HT-29 (cell line): ENCODE measurements at regions not wholly inside any gene's neighbourhood (a gene's known extent, or its start where the extent isn't known, plus 50 kb on each side); places are given as distances from the start of the nearest gene placed in this dataset.

Experiments used
- DNase-seq: peaks from one replicate; pipeline ENCODE4 v3.0.0-alpha.2; 2015; ENCODE audit warnings: low spot score

GRCh38 chr2:238634701-238635357 is 208.1 kb downstream of the ASB1 start:
- DNase-seq: no peak

- DNase-seq: no peak
Measured at GRCh38 chr2:238635647-238636051, 208.9 kb downstream of the ASB1 start.

GRCh38 chr2:238636269-238637073 is 209.7 kb downstream of the ASB1 start:
- DNase-seq: peak; percentile 5

GRCh38 chr2:238638100-238638981 is 209.5 kb upstream of the TWIST2 start:
- no peak for DNase-seq

GRCh38 chr2:238638982-238639628 is 208.8 kb upstream of the TWIST2 start:
- no peak for DNase-seq

- DNase-seq: no peak
Measured at GRCh38 chr2:238640486-238640885, 207.4 kb upstream of the TWIST2 start.

GRCh38 chr2:238642973-238643372 is 204.9 kb upstream of the TWIST2 start:
- DNase-seq: no peak

GRCh38 chr2:238643400-238643907 is 204.4 kb upstream of the TWIST2 start:
- DNase-seq: no peak

- DNase-seq: peak; percentile 64
Measured at GRCh38 chr2:238644095-238645081, 203.5 kb upstream of the TWIST2 start.

- DNase-seq: no peak
Measured at GRCh38 chr2:238645095-238645494, 202.8 kb upstream of the TWIST2 start.

- DNase-seq: no peak
Measured at GRCh38 chr2:238645716-238646115, 202.2 kb upstream of the TWIST2 start.

GRCh38 chr2:238646281-238646680 is 201.6 kb upstream of the TWIST2 start:
- no peak for DNase-seq

- DNase-seq: no peak
Measured at GRCh38 chr2:238646803-238647202, 201.1 kb upstream of the TWIST2 start.

GRCh38 chr2:238649123-238649522 is 198.8 kb upstream of the TWIST2 start:
- DNase-seq: no peak

- DNase-seq: no peak
Measured at GRCh38 chr2:238649936-238650518, 197.9 kb upstream of the TWIST2 start.

GRCh38 chr2:238650536-238650935 is 197.3 kb upstream of the TWIST2 start:
- no peak for DNase-seq

GRCh38 chr2:238651306-238652052 is 196.4 kb upstream of the TWIST2 start:
- DNase-seq: no peak

GRCh38 chr2:238652053-238652770 is 195.7 kb upstream of the TWIST2 start:
- DNase-seq: no peak
